ENCODE measurements at regions not wholly inside any gene's neighbourhood (a gene's known extent, or its start where the extent isn't known, plus 50 kb on each side); places are given as distances from the start of the nearest gene placed in this dataset.
A peak's percentile ranks its signal among the peaks of the same experiment; 100 is the strongest.

- no peak for DNase-seq
- no peaks in the 10 kb centered on the region for H3K36me3 ChIP-seq
- 0% methylated on average over 1 of the region's 1 CpG for WGBS (ENCODE audit: insufficient coverage, low coverage, low lambda C conversion rate, missing lambda C conversion rate)
- TF ChIP-seq POLR2A (IDR thresholded peaks at IDR 0.05), result no peak
- TF ChIP-seq, protein P1, sequence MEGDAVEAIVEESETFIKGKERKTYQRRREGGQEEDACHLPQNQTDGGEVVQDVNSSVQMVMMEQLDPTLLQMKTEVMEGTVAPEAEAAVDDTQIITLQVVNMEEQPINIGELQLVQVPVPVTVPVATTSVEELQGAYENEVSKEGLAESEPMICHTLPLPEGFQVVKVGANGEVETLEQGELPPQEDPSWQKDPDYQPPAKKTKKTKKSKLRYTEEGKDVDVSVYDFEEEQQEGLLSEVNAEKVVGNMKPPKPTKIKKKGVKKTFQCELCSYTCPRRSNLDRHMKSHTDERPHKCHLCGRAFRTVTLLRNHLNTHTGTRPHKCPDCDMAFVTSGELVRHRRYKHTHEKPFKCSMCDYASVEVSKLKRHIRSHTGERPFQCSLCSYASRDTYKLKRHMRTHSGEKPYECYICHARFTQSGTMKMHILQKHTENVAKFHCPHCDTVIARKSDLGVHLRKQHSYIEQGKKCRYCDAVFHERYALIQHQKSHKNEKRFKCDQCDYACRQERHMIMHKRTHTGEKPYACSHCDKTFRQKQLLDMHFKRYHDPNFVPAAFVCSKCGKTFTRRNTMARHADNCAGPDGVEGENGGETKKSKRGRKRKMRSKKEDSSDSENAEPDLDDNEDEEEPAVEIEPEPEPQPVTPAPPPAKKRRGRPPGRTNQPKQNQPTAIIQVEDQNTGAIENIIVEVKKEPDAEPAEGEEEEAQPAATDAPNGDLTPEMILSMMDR (IDR thresholded peaks at IDR 0.05), result no peak
- no peaks in the 10 kb centered on the region for H3K27me3 ChIP-seq
- no peak for ATAC-seq
- no peaks in the 10 kb centered on the region for H3K4me1 ChIP-seq
- H3K4me3 ChIP-seq, result no peak overlapping the region
- H3K27ac ChIP-seq, result no peak overlapping the region
- no peaks in the 10 kb centered on the region for H3K9me3 ChIP-seq
- intact Hi-C loops (cut with DNase I), result no loop called here
These were observed 1644.1 kb downstream of the SLITRK5 start for GRCh38 chr13:89315287-89315686.

GRCh38 chr13:89322466-89322865 is 1651.3 kb downstream of the SLITRK5 start:
- no peaks in the 10 kb centered on the region for H3K27me3 ChIP-seq
- no peaks in the 10 kb centered on the region for H3K9me3 ChIP-seq
- no peaks in the 10 kb centered on the region for H3K36me3 ChIP-seq
- TF ChIP-seq POLR2A (IDR thresholded peaks at IDR 0.05), result no peak
- TF ChIP-seq, protein P1 (IDR thresholded peaks at IDR 0.05), result no peak
- intact Hi-C loops (cut with DNase I), result loop anchor here in 1 of 2 donors (10.0 kb wide), 1 partner anchor 812 kb away; no protein-coding TSS in a partner anchor
- H3K4me3 ChIP-seq, result no peak overlapping the region
- ATAC-seq (no peak), DNase-seq (no peak)
- H3K4me1 ChIP-seq, result no peaks in the 10 kb centered on the region
- WGBS (ENCODE audit: insufficient coverage, low coverage, low lambda C conversion rate, missing lambda C conversion rate), result 40% methylated on average over 5 of the region's 5 CpGs
- H3K27ac ChIP-seq, result no peak overlapping the region

GRCh38 chr13:89324582-89324981 is 1653.4 kb downstream of the SLITRK5 start:
- TF ChIP-seq POLR2A (IDR thresholded peaks at IDR 0.05), result no peak
- TF ChIP-seq, protein P1 (IDR thresholded peaks at IDR 0.05), result no peak
- Histone ChIP-seq H3K36me3 (no peaks in the 10 kb centered on the region), H3K4me3 (no peak overlapping the region), H3K27me3 (no peaks in the 10 kb centered on the region), H3K27ac (no peak overlapping the region), H3K9me3 (no peaks in the 10 kb centered on the region), H3K4me1 (no peaks in the 10 kb centered on the region)
- DNase-seq (no peak), ATAC-seq (no peak)
- intact Hi-C loops (cut with DNase I), result loop anchor here in 1 of 2 donors (10.0 kb wide), 1 partner anchor 810 kb away; no protein-coding TSS in a partner anchor

DNA sequence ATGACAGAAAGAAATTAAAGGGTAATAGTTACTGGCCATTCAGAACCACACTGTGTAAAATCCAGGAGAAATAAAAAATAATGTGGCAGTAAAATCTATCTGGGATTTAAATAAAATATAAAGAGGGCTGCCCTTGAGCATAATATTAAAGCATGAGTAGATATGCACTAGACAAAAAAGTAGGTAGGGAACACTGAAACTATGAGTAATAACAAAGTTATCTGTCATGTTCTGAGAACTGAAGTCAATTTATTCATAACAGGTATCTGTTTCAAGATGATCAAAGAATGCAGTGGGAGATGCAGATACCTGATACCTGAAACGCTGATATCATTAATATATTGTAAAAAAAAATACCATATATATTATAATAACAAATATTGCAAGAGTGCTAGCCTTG is 1672.0 kb downstream of the SLITRK5 start:
- no peak for TF ChIP-seq POLR2A (IDR thresholded peaks at IDR 0.05)
- TF ChIP-seq, protein P1 (IDR thresholded peaks at IDR 0.05), result no peak
- Histone ChIP-seq H3K9me3 (no peaks in the 10 kb centered on the region), H3K4me1 (no peaks in the 10 kb centered on the region), H3K27ac (no peak overlapping the region), H3K36me3 (no peaks in the 10 kb centered on the region), H3K4me3 (no peak overlapping the region), H3K27me3 (no peaks in the 10 kb centered on the region)
- DNase-seq (no peak), ATAC-seq (no peak)
- intact Hi-C loops (cut with DNase I), result no loop called here
- 67% methylated on average over 1 of the region's 1 CpG for WGBS (ENCODE audit: insufficient coverage, low coverage, low lambda C conversion rate, missing lambda C conversion rate)

DNA sequence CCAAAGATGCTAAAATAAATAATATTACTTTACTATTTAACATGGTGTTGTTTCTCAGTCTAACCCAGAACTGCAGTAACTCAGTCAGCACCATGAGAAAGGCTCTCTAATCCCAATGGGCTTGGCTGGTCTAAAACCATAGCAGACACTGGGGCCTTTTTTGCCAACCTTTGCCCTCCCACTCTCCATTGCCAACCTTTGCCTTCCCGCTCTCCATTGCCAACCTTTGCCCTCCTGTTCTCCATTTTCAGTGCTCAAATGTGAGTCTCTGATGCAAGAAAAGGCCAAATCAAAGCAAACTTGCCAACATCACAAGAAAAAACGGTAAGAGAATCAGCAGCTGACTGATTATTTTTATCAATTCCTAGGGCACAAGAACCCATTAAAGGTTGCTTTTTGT is 1681.2 kb downstream of the SLITRK5 start:
- intact Hi-C loops (cut with DNase I), result no loop called here
- H3K4me3 ChIP-seq, result no peak overlapping the region
- H3K27me3 ChIP-seq, result no peaks in the 10 kb centered on the region
- 21% methylated on average over 2 of the region's 2 CpGs for WGBS (ENCODE audit: insufficient coverage, low coverage, low lambda C conversion rate, missing lambda C conversion rate)
- no peaks in the 10 kb centered on the region for H3K9me3 ChIP-seq
- no peak for DNase-seq
- H3K36me3 ChIP-seq, result no peaks in the 10 kb centered on the region
- no peak overlapping the region for H3K27ac ChIP-seq
- H3K4me1 ChIP-seq, result no peaks in the 10 kb centered on the region
- TF ChIP-seq POLR2A (IDR thresholded peaks at IDR 0.05), result no peak
- TF ChIP-seq, protein P1 (IDR thresholded peaks at IDR 0.05), result no peak
- ATAC-seq, result peak in 2 of 4 donors; percentile 17 to 84
